ENCODE measurements at regions not wholly inside any gene's neighbourhood (a gene's known extent, or its start where the extent isn't known, plus 50 kb on each side); places are given as distances from the start of the nearest gene placed in this dataset.

- no peaks in the 10 kb centered on the region for H3K9me2 ChIP-seq
- CTCF ChIA-PET, result interaction anchor here (0.8 kb wide), 1 partner anchor 34 kb away, joined by 3 read pairs; no protein-coding TSS in a partner anchor
- H3K79me2 ChIP-seq (ENCODE audit: insufficient read depth), result no peaks in the 10 kb centered on the region
- TF ChIP-seq RXRA (IDR thresholded peaks at IDR 0.05; ENCODE audit: borderline replicate concordance, low read depth) (no peak), EP300 (IDR thresholded peaks at IDR 0.05; ENCODE audit: borderline replicate concordance in 1 of 2, low read depth in 1 of 2, low read length in 1 of 2) (no peak), CTCF (IDR thresholded peaks at IDR 0.05) (no peak)
- H3F3A ChIP-seq (replicated peaks; ENCODE audit: insufficient read depth), result no peaks in the 10 kb centered on the region
- no peaks in the 10 kb centered on the region for H3K4me1 ChIP-seq (ENCODE audit: control insufficient read depth in 1 of 2, insufficient read depth in 2 of 2, low read depth in 1 of 2, low read length in 1 of 2)
- WGBS (ENCODE audit: low lambda C conversion rate), result 66% methylated on average over 3 of the region's 3 CpGs
- no peaks in the 10 kb centered on the region for H4K20me1 ChIP-seq (ENCODE audit: insufficient read depth)
- POLR2A ChIA-PET, result no interaction called here
- no peak for DNase-seq
- H3K9ac ChIP-seq, result no peak overlapping the region
- no peaks in the 10 kb centered on the region for H3K9me3 ChIP-seq
- no peaks in the 10 kb centered on the region for H3K36me3 ChIP-seq (replicated peaks in 1 of 2; ENCODE audit: control insufficient read depth in 1 of 2, insufficient read depth in 2 of 2, low read length in 1 of 2)
- no peak overlapping the region for H3K4me2 ChIP-seq
- H3K27ac ChIP-seq (ENCODE audit: low read depth in 2 of 2, low read length in 1 of 2), result no peak overlapping the region
- no peaks in the 10 kb centered on the region for H3K27me3 ChIP-seq (ENCODE audit: insufficient read depth)
- no peak overlapping the region for H2AFZ ChIP-seq (ENCODE audit: low read depth)
- no peak overlapping the region for H3K4me3 ChIP-seq (ENCODE audit: low read depth in 2 of 2, low read length in 1 of 2)
These were observed 1885.7 kb upstream of the NUDT12 start for GRCh38 chr5:105448271-105448670.

- DNase-seq, result no peak
- no peak overlapping the region for H3K4me3 ChIP-seq (ENCODE audit: low read depth in 2 of 2, low read length in 1 of 2)
- no peaks in the 10 kb centered on the region for H3F3A ChIP-seq (replicated peaks; ENCODE audit: insufficient read depth)
- no peak overlapping the region for H3K27ac ChIP-seq (ENCODE audit: low read depth in 2 of 2, low read length in 1 of 2)
- no peaks in the 10 kb centered on the region for H3K9me2 ChIP-seq
- POLR2A ChIA-PET, result no interaction called here
- H3K9me3 ChIP-seq, result no peaks in the 10 kb centered on the region
- no peaks in the 10 kb centered on the region for H4K20me1 ChIP-seq (ENCODE audit: insufficient read depth)
- CTCF ChIA-PET, result no interaction called here
- WGBS (ENCODE audit: low lambda C conversion rate), result 43% methylated on average over 2 of the region's 2 CpGs
- TF ChIP-seq GABPA (IDR thresholded peaks at IDR 0.05; ENCODE audit: low read depth) (no peak), TCF12 (IDR thresholded peaks at IDR 0.05) (no peak), JUND (IDR thresholded peaks at IDR 0.05) (no peak), TEAD4 (IDR thresholded peaks at IDR 0.05; ENCODE audit: borderline replicate concordance, insufficient read depth) (no peak), CTCF (IDR thresholded peaks at IDR 0.05) (no peak), NFIC (IDR thresholded peaks at IDR 0.05; ENCODE audit: borderline replicate concordance) (no peak)
- H3K9ac ChIP-seq, result no peak overlapping the region
- H3K4me1 ChIP-seq (ENCODE audit: control insufficient read depth in 1 of 2, insufficient read depth in 2 of 2, low read depth in 1 of 2, low read length in 1 of 2), result no peaks in the 10 kb centered on the region
- H3K36me3 ChIP-seq (replicated peaks in 1 of 2; ENCODE audit: control insufficient read depth in 1 of 2, insufficient read depth in 2 of 2, low read length in 1 of 2), result no peaks in the 10 kb centered on the region
- no peaks in the 10 kb centered on the region for H3K27me3 ChIP-seq (ENCODE audit: insufficient read depth)
- no peaks in the 10 kb centered on the region for H3K79me2 ChIP-seq (ENCODE audit: insufficient read depth)
- H3K4me2 ChIP-seq, result no peak overlapping the region
- H2AFZ ChIP-seq (ENCODE audit: low read depth), result no peak overlapping the region
These were observed 1867.9 kb upstream of the NUDT12 start for GRCh38 chr5:105430516-105430915.
